Subcutaneous abdominal adipose tissue (tissue), 5 donors: ENCODE measurements at regions not wholly inside any gene's neighbourhood (a gene's known extent, or its start where the extent isn't known, plus 50 kb on each side); places are given as distances from the start of the nearest gene placed in this dataset.

Source experiments
- H3K27ac ChIP-seq: one replicate; pipeline ENCODE4 v1.7.0; 2013; ENCODE audit warnings: low read depth, mild to moderate bottlenecking, inconsistent platforms, low read length, moderate library complexity
- H3K27me3 ChIP-seq, 5 donors: one replicate each; pipeline ENCODE4 v1.7.0; 2013; ENCODE audit warnings: low read length in 5 of 5, inconsistent platforms in 1 of 5; ENCODE audit not compliant: control insufficient read depth in 5 of 5, insufficient read depth in 4 of 5
- H3K36me3 ChIP-seq, 5 donors: one replicate each; pipeline ENCODE4 v1.7.0; 2013; ENCODE audit warnings: low read length in 5 of 5; ENCODE audit not compliant: control insufficient read depth in 5 of 5, insufficient read depth in 5 of 5
- H3K4me1 ChIP-seq, 5 donors: one replicate each; pipeline ENCODE4 v1.7.0; 2013; ENCODE audit warnings: low read length in 5 of 5, mild to moderate bottlenecking in 3 of 5, moderate library complexity in 1 of 5; ENCODE audit not compliant: control insufficient read depth in 5 of 5, insufficient read depth in 5 of 5
- H3K4me3 ChIP-seq, 5 donors: one replicate each; pipeline ENCODE4 v1.7.0; 2013; ENCODE audit warnings: low read length in 5 of 5, low read depth in 1 of 5
- H3K9ac ChIP-seq, 5 donors: one replicate each; pipeline ENCODE4 v1.7.0; 2013; ENCODE audit warnings: low read length in 5 of 5, mild to moderate bottlenecking in 4 of 5, moderate library complexity in 3 of 5
- H3K9me3 ChIP-seq, 5 donors: one replicate each; pipeline ENCODE4 v1.7.0; 2013; ENCODE audit warnings: low read length in 5 of 5; ENCODE audit not compliant: control insufficient read depth in 5 of 5
- donor health status: healthy.
- donor health status: healthy.
- donor health status: healthy.
- donor health status: healthy.
- donor health status: healthy.

- Histone ChIP-seq H3K27ac (no peak overlapping the region), H3K27me3 (no peaks in the 10 kb centered on the region), H3K4me1 (no peaks in the 10 kb centered on the region)
These were observed 155.6 kb downstream of the SLC6A15 start for GRCh38 chr12:84756961-84757360.

GRCh38 chr12:84745127-84745526 lies 167.5 kb downstream of the SLC6A15 start:
- H3K4me3 ChIP-seq = no peak overlapping the region
- H3K4me1 ChIP-seq = no peaks in the 10 kb centered on the region
- H3K36me3 ChIP-seq = no peaks in the 10 kb centered on the region
- no peak overlapping the region for H3K9ac ChIP-seq
- no peaks in the 10 kb centered on the region for H3K27me3 ChIP-seq
- no peaks in the 10 kb centered on the region for H3K9me3 ChIP-seq
- no peak overlapping the region for H3K27ac ChIP-seq

More at GRCh38 chr12:84756961-84757360, 155.6 kb downstream of the SLC6A15 start:
- no peaks in the 10 kb centered on the region for H3K36me3 ChIP-seq
- H3K9me3 ChIP-seq = no peaks in the 10 kb centered on the region
- no peak overlapping the region for H3K4me3 ChIP-seq
- no peak overlapping the region for H3K9ac ChIP-seq

GRCh38 chr12:84741692-84742091 lies 170.9 kb downstream of the SLC6A15 start:
- Histone ChIP-seq H3K9ac (no peak overlapping the region), H3K9me3 (no peaks in the 10 kb centered on the region), H3K27ac (no peak overlapping the region), H3K36me3 (no peaks in the 10 kb centered on the region), H3K27me3 (no peaks in the 10 kb centered on the region), H3K4me3 (no peak overlapping the region), H3K4me1 (no peaks in the 10 kb centered on the region)

- no peaks in the 10 kb centered on the region for H3K27me3 ChIP-seq
- no peaks in the 10 kb centered on the region for H3K4me1 ChIP-seq
- no peak overlapping the region for H3K4me3 ChIP-seq
- no peak overlapping the region for H3K9ac ChIP-seq
- no peaks in the 10 kb centered on the region for H3K9me3 ChIP-seq
- H3K36me3 ChIP-seq = no peaks in the 10 kb centered on the region
- H3K27ac ChIP-seq = no peak overlapping the region
These were observed 171.6 kb downstream of the SLC6A15 start for GRCh38 chr12:84741031-84741430.

- H3K4me3 ChIP-seq = no peak overlapping the region
- H3K9ac ChIP-seq = no peak overlapping the region
- no peaks in the 10 kb centered on the region for H3K9me3 ChIP-seq
- H3K4me1 ChIP-seq = no peaks in the 10 kb centered on the region
- H3K27me3 ChIP-seq = no peaks in the 10 kb centered on the region
- H3K27ac ChIP-seq = no peak overlapping the region
- H3K36me3 ChIP-seq = no peaks in the 10 kb centered on the region
These were observed 172.0 kb downstream of the SLC6A15 start for GRCh38 chr12:84740602-84741001.

- H3K9ac ChIP-seq = no peak overlapping the region
- no peak overlapping the region for H3K4me3 ChIP-seq
- H3K27me3 ChIP-seq = no peaks in the 10 kb centered on the region
- H3K4me1 ChIP-seq = no peaks in the 10 kb centered on the region
- H3K36me3 ChIP-seq = no peaks in the 10 kb centered on the region
- no peak overlapping the region for H3K27ac ChIP-seq
- no peaks in the 10 kb centered on the region for H3K9me3 ChIP-seq
These were observed 174.1 kb downstream of the SLC6A15 start for GRCh38 chr12:84738481-84738972.

GRCh38 chr12:84732828-84733340 lies 179.7 kb downstream of the SLC6A15 start:
- Histone ChIP-seq H3K9me3 (no peaks in the 10 kb centered on the region), H3K4me1 (no peaks in the 10 kb centered on the region), H3K36me3 (no peaks in the 10 kb centered on the region)

GRCh38 chr12:84730561-84731162 lies 181.9 kb downstream of the SLC6A15 start:
- Histone ChIP-seq H3K9ac (no peak overlapping the region), H3K4me1 (no peaks in the 10 kb centered on the region), H3K36me3 (no peaks in the 10 kb centered on the region), H3K27ac (no peak overlapping the region), H3K4me3 (no peak overlapping the region), H3K9me3 (no peaks in the 10 kb centered on the region), H3K27me3 (no peaks in the 10 kb centered on the region)

More at GRCh38 chr12:84732828-84733340, 179.7 kb downstream of the SLC6A15 start:
- Histone ChIP-seq H3K9ac (no peak overlapping the region), H3K27ac (no peak overlapping the region), H3K4me3 (no peak overlapping the region), H3K27me3 (no peaks in the 10 kb centered on the region)

GRCh38 chr12:84727961-84728360 lies 184.6 kb downstream of the SLC6A15 start:
- Histone ChIP-seq H3K4me1 (no peaks in the 10 kb centered on the region), H3K27me3 (no peaks in the 10 kb centered on the region), H3K36me3 (no peaks in the 10 kb centered on the region), H3K27ac (no peak overlapping the region), H3K9ac (no peak overlapping the region), H3K9me3 (no peaks in the 10 kb centered on the region), H3K4me3 (no peak overlapping the region)

- no peak overlapping the region for H3K9ac ChIP-seq
- H3K4me3 ChIP-seq = no peak overlapping the region
- H3K4me1 ChIP-seq = no peaks in the 10 kb centered on the region
- H3K36me3 ChIP-seq = no peaks in the 10 kb centered on the region
- no peaks in the 10 kb centered on the region for H3K27me3 ChIP-seq
- no peaks in the 10 kb centered on the region for H3K9me3 ChIP-seq
- H3K27ac ChIP-seq = no peak overlapping the region
These were observed 185.8 kb downstream of the SLC6A15 start for GRCh38 chr12:84726780-84727179.
